Mammary epithelial cell (primary cell): ENCODE measurements at regions not wholly inside any gene's neighbourhood (a gene's known extent, or its start where the extent isn't known, plus 50 kb on each side); places are given as distances from the start of the nearest gene placed in this dataset.

Experiments used
- CTCF ChIP-seq, 2 donors: IDR thresholded peaks in 1 of 2; conservative IDR thresholded peaks in 1 of 2; 2 replicates each; pipeline ENCODE4 v1.5.1; 2011 to 2012; ENCODE audit warnings: inconsistent platforms in 2 of 2, low read length in 2 of 2, mild to moderate bottlenecking in 2 of 2, control low read depth in 1 of 2, low read depth in 1 of 2; ENCODE audit not compliant: insufficient read depth in 1 of 2; ENCODE audit errors: extremely low read depth in 1 of 2
- EZH2 ChIP-seq: IDR thresholded peaks from 2 replicates; pipeline ENCODE4 v1.6.1; 2012; ENCODE audit warnings: low read length, inconsistent platforms, borderline replicate concordance

- TF ChIP-seq CTCF (conservative IDR thresholded peaks at IDR 0.05 in 1 of 2, IDR thresholded peaks at IDR 0.05 in 1 of 2; ENCODE audit: extremely low read depth in 1 of 2, insufficient read depth in 1 of 2, low read depth in 1 of 2, low read length in 2 of 2) (no peak), EZH2 (no peak)
These were observed 1089.1 kb upstream of the RAG2 start for GRCh38 chr11:37687130-37687529.
